ENCODE measurements at regions not wholly inside any gene's neighbourhood (a gene's known extent, or its start where the extent isn't known, plus 50 kb on each side); places are given as distances from the start of the nearest gene placed in this dataset.

DNA sequence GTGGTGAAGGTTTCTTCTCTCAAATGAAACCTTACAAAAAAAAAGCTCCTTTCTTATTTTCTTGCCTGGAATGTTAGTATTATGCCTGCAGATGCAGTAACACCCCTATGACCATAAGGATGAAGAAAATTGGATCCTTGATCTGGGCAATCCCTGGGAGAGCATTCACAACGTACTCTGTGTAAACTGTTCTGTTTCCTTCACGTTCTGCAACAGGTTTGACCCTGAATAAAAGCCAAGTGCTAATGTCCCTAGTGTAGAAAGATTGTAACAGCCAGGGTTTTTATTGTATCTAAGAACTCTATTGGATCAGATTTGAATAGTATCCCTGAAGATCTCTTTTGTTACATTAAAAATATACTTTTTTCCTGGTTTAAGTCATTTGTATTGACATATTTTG lies 1639.6 kb upstream of the ACO1 start:
- no peak overlapping the region for H3K27ac ChIP-seq (ENCODE audit: insufficient read depth, low read length)
- no peak overlapping the region for H4K8ac ChIP-seq (ENCODE audit: low read depth in 2 of 2, low read length in 2 of 2)
- ATAC-seq (ENCODE audit: low read depth) (no peak), DNase-seq (no peak)
- H3K23ac ChIP-seq (ENCODE audit: low read depth, low read length): no peak overlapping the region
- H4K5ac ChIP-seq (ENCODE audit: low read depth, low read length): no peak overlapping the region
- no peak overlapping the region for H2AK5ac ChIP-seq (ENCODE audit: low read depth, low read length)
- H3K4me3 ChIP-seq (ENCODE audit: insufficient read depth, low read depth, low read length): no peak overlapping the region
- no peak overlapping the region for H2BK120ac ChIP-seq (ENCODE audit: low read depth, low read length)
- no peak overlapping the region for H2BK20ac ChIP-seq (ENCODE audit: low read depth, low read length)
- WGBS, 2 experiments (ENCODE audit: extremely low coverage in 2 of 2, insufficient read length in 1 of 2): no CpG with 5 or more reads among the region's 2 CpGs
- H3K36me3 ChIP-seq (ENCODE audit: control insufficient read depth, insufficient read depth, low read length): no peaks in the 10 kb centered on the region
- no peaks in the 10 kb centered on the region for H4K20me1 ChIP-seq (ENCODE audit: insufficient read depth, low read length)
- in situ Hi-C loops (cut with MboI; ENCODE audit: low sequenced_read_pairs) (no loop called here), dilution Hi-C loops (cut with HindIII; ENCODE audit: low sequenced_read_pairs, unreplicated experiment) (no loop called here), intact Hi-C loops (cut with micrococcal nuclease) (no loop called here)
- no peaks in the 10 kb centered on the region for H3K27me3 ChIP-seq (ENCODE audit: control insufficient read depth, insufficient read depth, low read length)
- H2BK15ac ChIP-seq (ENCODE audit: low read depth, low read length): no peak overlapping the region
- BruUV-seq (replicated peaks): no TSS peak
- no peak overlapping the region for H3K4me2 ChIP-seq (ENCODE audit: low read depth, low read length)
- H3K4me1 ChIP-seq (ENCODE audit: control insufficient read depth, insufficient read depth, low read length): no peaks in the 10 kb centered on the region
- H3K9me3 ChIP-seq (ENCODE audit: control insufficient read depth, insufficient read depth, low read length): peaks cover 4% of the 10 kb centered on the region; the same call in 1 of the 2 replicates
- POLR2A ChIA-PET (ENCODE audit: unreplicated experiment): no interaction called here
- no peak overlapping the region for H2BK5ac ChIP-seq (ENCODE audit: low read depth, low read length, poor library complexity, severe bottlenecking)
- H4K91ac ChIP-seq (ENCODE audit: insufficient read depth, low read depth, low read length): no peak overlapping the region
- H2AFZ ChIP-seq (replicated peaks; ENCODE audit: low read length, poor library complexity): no peak overlapping the region
- no peaks in the 10 kb centered on the region for H3K79me1 ChIP-seq (ENCODE audit: low read depth in 1 of 2, low read length in 2 of 2)
- TF ChIP-seq BHLHE40 (IDR thresholded peaks at IDR 0.05; ENCODE audit: low read depth, low read length) (no peak), POLR2A (IDR thresholded peaks at IDR 0.05; ENCODE audit: low read depth, low read length) (no peak), NFE2L2 (IDR thresholded peaks at IDR 0.05; ENCODE audit: low read depth, low read length) (no peak), MXI1 (IDR thresholded peaks at IDR 0.05; ENCODE audit: borderline replicate concordance, low read depth, low read length) (no peak), MAFK (IDR thresholded peaks at IDR 0.05; ENCODE audit: low read depth, low read length) (no peak), RCOR1 (IDR thresholded peaks at IDR 0.05; ENCODE audit: insufficient replicate concordance, low read length) (no peak), FOS (IDR thresholded peaks at IDR 0.05; ENCODE audit: low read depth, low read length) (no peak), RFX5 (IDR thresholded peaks at IDR 0.05; ENCODE audit: low read depth, low read length) (no peak), RAD21 (IDR thresholded peaks at IDR 0.05; ENCODE audit: low read length) (no peak), MAZ (IDR thresholded peaks at IDR 0.05; ENCODE audit: borderline replicate concordance, low read depth, low read length) (no peak), CHD1 (IDR thresholded peaks at IDR 0.05; ENCODE audit: low read depth, low read length) (no peak), CEBPB (IDR thresholded peaks at IDR 0.05; ENCODE audit: low read depth, low read length) (no peak), SMC3 (IDR thresholded peaks at IDR 0.05; ENCODE audit: low read depth, low read length) (no peak)
- TF ChIP-seq, protein P1, sequence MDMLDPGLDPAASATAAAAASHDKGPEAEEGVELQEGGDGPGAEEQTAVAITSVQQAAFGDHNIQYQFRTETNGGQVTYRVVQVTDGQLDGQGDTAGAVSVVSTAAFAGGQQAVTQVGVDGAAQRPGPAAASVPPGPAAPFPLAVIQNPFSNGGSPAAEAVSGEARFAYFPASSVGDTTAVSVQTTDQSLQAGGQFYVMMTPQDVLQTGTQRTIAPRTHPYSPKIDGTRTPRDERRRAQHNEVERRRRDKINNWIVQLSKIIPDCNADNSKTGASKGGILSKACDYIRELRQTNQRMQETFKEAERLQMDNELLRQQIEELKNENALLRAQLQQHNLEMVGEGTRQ (IDR thresholded peaks at IDR 0.05; ENCODE audit: low read depth, low read length): no peak
- TF ChIP-seq, protein P2, sequence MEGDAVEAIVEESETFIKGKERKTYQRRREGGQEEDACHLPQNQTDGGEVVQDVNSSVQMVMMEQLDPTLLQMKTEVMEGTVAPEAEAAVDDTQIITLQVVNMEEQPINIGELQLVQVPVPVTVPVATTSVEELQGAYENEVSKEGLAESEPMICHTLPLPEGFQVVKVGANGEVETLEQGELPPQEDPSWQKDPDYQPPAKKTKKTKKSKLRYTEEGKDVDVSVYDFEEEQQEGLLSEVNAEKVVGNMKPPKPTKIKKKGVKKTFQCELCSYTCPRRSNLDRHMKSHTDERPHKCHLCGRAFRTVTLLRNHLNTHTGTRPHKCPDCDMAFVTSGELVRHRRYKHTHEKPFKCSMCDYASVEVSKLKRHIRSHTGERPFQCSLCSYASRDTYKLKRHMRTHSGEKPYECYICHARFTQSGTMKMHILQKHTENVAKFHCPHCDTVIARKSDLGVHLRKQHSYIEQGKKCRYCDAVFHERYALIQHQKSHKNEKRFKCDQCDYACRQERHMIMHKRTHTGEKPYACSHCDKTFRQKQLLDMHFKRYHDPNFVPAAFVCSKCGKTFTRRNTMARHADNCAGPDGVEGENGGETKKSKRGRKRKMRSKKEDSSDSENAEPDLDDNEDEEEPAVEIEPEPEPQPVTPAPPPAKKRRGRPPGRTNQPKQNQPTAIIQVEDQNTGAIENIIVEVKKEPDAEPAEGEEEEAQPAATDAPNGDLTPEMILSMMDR (conservative IDR thresholded peaks at IDR 0.05; ENCODE audit: low read depth, low read length): no peak
- TF ChIP-seq, protein P3, sequence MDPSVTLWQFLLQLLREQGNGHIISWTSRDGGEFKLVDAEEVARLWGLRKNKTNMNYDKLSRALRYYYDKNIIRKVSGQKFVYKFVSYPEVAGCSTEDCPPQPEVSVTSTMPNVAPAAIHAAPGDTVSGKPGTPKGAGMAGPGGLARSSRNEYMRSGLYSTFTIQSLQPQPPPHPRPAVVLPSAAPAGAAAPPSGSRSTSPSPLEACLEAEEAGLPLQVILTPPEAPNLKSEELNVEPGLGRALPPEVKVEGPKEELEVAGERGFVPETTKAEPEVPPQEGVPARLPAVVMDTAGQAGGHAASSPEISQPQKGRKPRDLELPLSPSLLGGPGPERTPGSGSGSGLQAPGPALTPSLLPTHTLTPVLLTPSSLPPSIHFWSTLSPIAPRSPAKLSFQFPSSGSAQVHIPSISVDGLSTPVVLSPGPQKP (IDR thresholded peaks at IDR 0.05; ENCODE audit: borderline replicate concordance, low read depth, low read length): no peak
- no peak overlapping the region for H2AK9ac ChIP-seq (replicated peaks; ENCODE audit: low read depth, low read length, poor library complexity)
- H3K9me1 ChIP-seq (ENCODE audit: insufficient read depth, low read length): no peaks in the 10 kb centered on the region
- H3K9ac ChIP-seq (ENCODE audit: low read depth, low read length): no peak overlapping the region
- H3K4ac ChIP-seq (ENCODE audit: low read depth, low read length): no peak overlapping the region
- no peak overlapping the region for H3K14ac ChIP-seq (replicated peaks; ENCODE audit: low read depth, low read length)
- CTCF ChIA-PET: no interaction called here
- no peak overlapping the region for H3K56ac ChIP-seq (ENCODE audit: extremely low read depth, insufficient read depth, low read length)
- no peak overlapping the region for H3K18ac ChIP-seq (ENCODE audit: low read depth, low read length)
